HG02763 (cell line): ENCODE measurements at regions not wholly inside any gene's neighbourhood (a gene's known extent, or its start where the extent isn't known, plus 50 kb on each side); places are given as distances from the start of the nearest gene placed in this dataset.
"Not testable (repeated sequence)": the region's sequence is repeated elsewhere in the genome, so short reads cannot be mapped to it uniquely, and the experiment has no call there.

Experiments used
- ATAC-seq: cut with Tn5 transposase; IDR thresholded peaks from one replicate; pipeline ENCODE4 v1.9.1; 2021; ENCODE audit warnings: mild to moderate bottlenecking, moderate library complexity; ENCODE audit not compliant: unreplicated experiment

GRCh38 chr4:164616961-164617360 is 137.0 kb upstream of the SMIM31 start:
- no peak for ATAC-seq

- no peak for ATAC-seq
These were observed 136.5 kb upstream of the SMIM31 start for GRCh38 chr4:164617426-164617825.

GRCh38 chr4:164617911-164618310 is 136.0 kb upstream of the SMIM31 start:
- no peak for ATAC-seq

- no peak for ATAC-seq
These were observed 131.9 kb upstream of the SMIM31 start for GRCh38 chr4:164621886-164622521.

- no peak for ATAC-seq
These were observed 130.8 kb upstream of the SMIM31 start for GRCh38 chr4:164623099-164623498.

GRCh38 chr4:164639001-164639400 is 114.9 kb upstream of the SMIM31 start:
- no peak for ATAC-seq

GRCh38 chr4:164648151-164648848 is 105.6 kb upstream of the SMIM31 start:
- ATAC-seq = no peak

- ATAC-seq = no peak
These were observed 105.1 kb upstream of the SMIM31 start for GRCh38 chr4:164648849-164649212.

- no peak for ATAC-seq
These were observed 94.2 kb upstream of the SMIM31 start for GRCh38 chr4:164659765-164660164.

- ATAC-seq = not testable (repeated sequence)
These were observed 77.8 kb upstream of the SMIM31 start for GRCh38 chr4:164676152-164676551.

GRCh38 chr4:164683040-164683439 is 70.9 kb upstream of the SMIM31 start:
- no peak for ATAC-seq

- ATAC-seq = no peak
These were observed 58.3 kb upstream of the SMIM31 start for GRCh38 chr4:164695650-164696049.

GRCh38 chr4:164700471-164700870 is 53.5 kb upstream of the SMIM31 start:
- ATAC-seq = no peak

GRCh38 chr4:164701665-164702064 is 52.3 kb upstream of the SMIM31 start:
- peak; percentile 71 for ATAC-seq
